ENCODE measurements at regions not wholly inside any gene's neighbourhood (a gene's known extent, or its start where the extent isn't known, plus 50 kb on each side); places are given as distances from the start of the nearest gene placed in this dataset.

DNA sequence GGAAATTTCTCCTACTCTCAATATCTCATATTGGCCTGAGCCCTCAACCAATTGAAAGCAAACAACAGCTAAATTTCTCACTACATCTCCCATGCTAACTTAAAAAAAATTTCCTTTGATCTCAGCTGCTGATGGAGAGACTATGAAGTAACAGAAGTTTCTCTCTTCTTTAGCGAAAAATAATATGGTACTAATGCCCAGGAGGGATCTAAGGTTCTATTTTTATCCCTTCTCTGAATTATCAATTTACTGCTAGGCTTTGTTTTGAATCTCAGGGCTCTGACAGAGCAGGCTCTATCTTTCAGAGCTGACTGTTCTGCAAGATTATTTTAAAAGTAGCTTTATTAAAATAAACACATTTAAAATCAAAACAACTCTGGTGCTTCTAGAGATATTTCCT lies 558.6 kb downstream of the KCNA4 start:
- TF ChIP-seq, protein P1, sequence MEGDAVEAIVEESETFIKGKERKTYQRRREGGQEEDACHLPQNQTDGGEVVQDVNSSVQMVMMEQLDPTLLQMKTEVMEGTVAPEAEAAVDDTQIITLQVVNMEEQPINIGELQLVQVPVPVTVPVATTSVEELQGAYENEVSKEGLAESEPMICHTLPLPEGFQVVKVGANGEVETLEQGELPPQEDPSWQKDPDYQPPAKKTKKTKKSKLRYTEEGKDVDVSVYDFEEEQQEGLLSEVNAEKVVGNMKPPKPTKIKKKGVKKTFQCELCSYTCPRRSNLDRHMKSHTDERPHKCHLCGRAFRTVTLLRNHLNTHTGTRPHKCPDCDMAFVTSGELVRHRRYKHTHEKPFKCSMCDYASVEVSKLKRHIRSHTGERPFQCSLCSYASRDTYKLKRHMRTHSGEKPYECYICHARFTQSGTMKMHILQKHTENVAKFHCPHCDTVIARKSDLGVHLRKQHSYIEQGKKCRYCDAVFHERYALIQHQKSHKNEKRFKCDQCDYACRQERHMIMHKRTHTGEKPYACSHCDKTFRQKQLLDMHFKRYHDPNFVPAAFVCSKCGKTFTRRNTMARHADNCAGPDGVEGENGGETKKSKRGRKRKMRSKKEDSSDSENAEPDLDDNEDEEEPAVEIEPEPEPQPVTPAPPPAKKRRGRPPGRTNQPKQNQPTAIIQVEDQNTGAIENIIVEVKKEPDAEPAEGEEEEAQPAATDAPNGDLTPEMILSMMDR (conservative IDR thresholded peaks at IDR 0.05; ENCODE audit: low read length): no peak
- no peak for TF ChIP-seq EZH2phosphoT487 (IDR thresholded peaks at IDR 0.05; ENCODE audit: borderline replicate concordance)

All from Loucy (cell line).